Mammary epithelial cell (primary cell): ENCODE measurements at regions not wholly inside any gene's neighbourhood (a gene's known extent, or its start where the extent isn't known, plus 50 kb on each side); places are given as distances from the start of the nearest gene placed in this dataset.

Experiments
- CTCF ChIP-seq, 2 donors: IDR thresholded peaks in 1 of 2; conservative IDR thresholded peaks in 1 of 2; 2 replicates each; pipeline ENCODE4 v1.5.1; 2011 to 2012; ENCODE audit warnings: inconsistent platforms in 2 of 2, low read length in 2 of 2, mild to moderate bottlenecking in 2 of 2, control low read depth in 1 of 2, low read depth in 1 of 2; ENCODE audit not compliant: insufficient read depth in 1 of 2; ENCODE audit errors: extremely low read depth in 1 of 2
- EZH2 ChIP-seq: IDR thresholded peaks from 2 replicates; pipeline ENCODE4 v1.6.1; 2012; ENCODE audit warnings: low read length, inconsistent platforms, borderline replicate concordance

DNA sequence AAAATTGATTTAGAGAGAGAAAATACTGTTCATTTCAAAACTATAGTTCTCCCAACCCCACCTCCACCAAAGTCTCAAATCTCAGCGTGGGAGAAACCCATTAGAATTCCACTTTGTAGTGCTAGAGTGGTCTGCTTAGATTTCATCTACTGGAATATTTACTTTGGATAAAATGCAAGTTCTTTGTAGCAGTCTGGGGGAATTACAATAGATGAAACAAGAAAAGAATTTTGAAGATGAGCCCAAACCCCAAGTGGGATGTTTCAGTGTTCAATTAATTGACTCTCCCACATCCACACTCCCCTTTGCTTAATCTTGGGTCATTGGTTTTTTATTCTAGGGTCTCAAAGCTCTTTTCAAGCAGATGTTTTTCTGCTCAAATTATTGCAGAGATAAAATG, 97.8 kb downstream of the RPL22L1 start:
- no peak for TF ChIP-seq CTCF (conservative IDR thresholded peaks at IDR 0.05 in 1 of 2, IDR thresholded peaks at IDR 0.05 in 1 of 2; ENCODE audit: extremely low read depth in 1 of 2, insufficient read depth in 1 of 2, low read depth in 1 of 2, low read length in 2 of 2)
- no peak for TF ChIP-seq EZH2
